ENCODE measurements at regions not wholly inside any gene's neighbourhood (a gene's known extent, or its start where the extent isn't known, plus 50 kb on each side); places are given as distances from the start of the nearest gene placed in this dataset.

GRCh38 chr5:104372796-104373195, 810.2 kb upstream of the NUDT12 start:
- TF ChIP-seq, protein P1, sequence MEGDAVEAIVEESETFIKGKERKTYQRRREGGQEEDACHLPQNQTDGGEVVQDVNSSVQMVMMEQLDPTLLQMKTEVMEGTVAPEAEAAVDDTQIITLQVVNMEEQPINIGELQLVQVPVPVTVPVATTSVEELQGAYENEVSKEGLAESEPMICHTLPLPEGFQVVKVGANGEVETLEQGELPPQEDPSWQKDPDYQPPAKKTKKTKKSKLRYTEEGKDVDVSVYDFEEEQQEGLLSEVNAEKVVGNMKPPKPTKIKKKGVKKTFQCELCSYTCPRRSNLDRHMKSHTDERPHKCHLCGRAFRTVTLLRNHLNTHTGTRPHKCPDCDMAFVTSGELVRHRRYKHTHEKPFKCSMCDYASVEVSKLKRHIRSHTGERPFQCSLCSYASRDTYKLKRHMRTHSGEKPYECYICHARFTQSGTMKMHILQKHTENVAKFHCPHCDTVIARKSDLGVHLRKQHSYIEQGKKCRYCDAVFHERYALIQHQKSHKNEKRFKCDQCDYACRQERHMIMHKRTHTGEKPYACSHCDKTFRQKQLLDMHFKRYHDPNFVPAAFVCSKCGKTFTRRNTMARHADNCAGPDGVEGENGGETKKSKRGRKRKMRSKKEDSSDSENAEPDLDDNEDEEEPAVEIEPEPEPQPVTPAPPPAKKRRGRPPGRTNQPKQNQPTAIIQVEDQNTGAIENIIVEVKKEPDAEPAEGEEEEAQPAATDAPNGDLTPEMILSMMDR (IDR thresholded peaks at IDR 0.05; ENCODE audit: low read depth, low read length) = no peak
- no peak for TF ChIP-seq EZH2phosphoT487 (IDR thresholded peaks at IDR 0.05; ENCODE audit: low read depth)
